ENCODE measurements at regions not wholly inside any gene's neighbourhood (a gene's known extent, or its start where the extent isn't known, plus 50 kb on each side); places are given as distances from the start of the nearest gene placed in this dataset.

- dilution Hi-C loops (cut with MboI; ENCODE audit: extremely low pct_ligation_motif_present, low sequenced_read_pairs): no loop called here
- H4K20me1 ChIP-seq (replicated peaks; ENCODE audit: control insufficient read depth, extremely low read depth, insufficient read depth, low read length): no peaks in the 10 kb centered on the region
Measured at GRCh38 chr20:58154113-58154512, 74.3 kb downstream of the ANKRD60 start.

GRCh38 chr20:58153121-58153520 lies 75.3 kb downstream of the ANKRD60 start:
- TF ChIP-seq EZH2 (IDR thresholded peaks at IDR 0.05; ENCODE audit: borderline replicate concordance, low read depth, low read length, severe bottlenecking): no peak
- TF ChIP-seq JUN (IDR thresholded peaks at IDR 0.05; ENCODE audit: borderline replicate concordance, insufficient read depth, insufficient read length, low read depth): no peak
- TF ChIP-seq POLR2A (IDR thresholded peaks at IDR 0.05; ENCODE audit: low read depth, low read length): no peak
- no peak for TF ChIP-seq GATA2 (IDR thresholded peaks at IDR 0.05; ENCODE audit: insufficient read depth, insufficient read length, low read depth, low read length)
- CTCF ChIA-PET: interaction anchor here (0.6 kb wide), 1 partner anchor 127 kb away, joined by 6 read pairs; no protein-coding TSS in a partner anchor
- dilution Hi-C loops (cut with MboI; ENCODE audit: extremely low pct_ligation_motif_present, low sequenced_read_pairs): no loop called here

More at GRCh38 chr20:58154113-58154512, 74.3 kb downstream of the ANKRD60 start:
- DNase-seq (ENCODE audit: low read depth, low spot score) (no peak), FAIRE-seq (no peak)
- Histone ChIP-seq H3K9me1 (replicated peaks; ENCODE audit: control insufficient read depth, extremely low read depth, insufficient read depth, low read length) (no peaks in the 10 kb centered on the region), H3K4me3 (replicated peaks in 1 of 3; ENCODE audit: insufficient read depth in 1 of 3, low read depth in 1 of 3, low read length in 3 of 3) (no peak overlapping the region), H3K4me2 (ENCODE audit: insufficient read depth, low read length) (no peak overlapping the region), H3K79me2 (ENCODE audit: control insufficient read depth, insufficient read depth, low read length) (no peaks in the 10 kb centered on the region), H3K9ac (replicated peaks; ENCODE audit: extremely low read depth, insufficient read depth, low read length) (no peak overlapping the region), H3K27me3 (ENCODE audit: control insufficient read depth in 2 of 2, insufficient read depth in 2 of 2, low read length in 2 of 2) (peaks cover 0 to 6% of the 10 kb centered on the region in 2 experiments), H3K36me3 (ENCODE audit: control insufficient read depth in 2 of 2, extremely low read depth in 1 of 2, insufficient read depth in 2 of 2, low read length in 2 of 2) (no peaks in the 10 kb centered on the region), H2AFZ (ENCODE audit: low read depth, low read length) (no peak overlapping the region), H3K4me1 (ENCODE audit: control insufficient read depth, extremely low read depth, insufficient read depth, low read length) (no peaks in the 10 kb centered on the region), H3K27ac (ENCODE audit: insufficient read depth, low read depth, low read length) (no peak overlapping the region), H3K9me3 (replicated peaks; ENCODE audit: control insufficient read depth, insufficient read depth, low read length) (no peaks in the 10 kb centered on the region)
- intact Hi-C loops (cut with micrococcal nuclease): no loop called here
- POLR2A ChIA-PET: no interaction called here
- no TSS peak for BruUV-seq (replicated peaks)
- TF ChIP-seq GATA2 (IDR thresholded peaks at IDR 0.05; ENCODE audit: insufficient read depth, insufficient read length, low read depth, low read length) (no peak), CTCF (IDR thresholded peaks at IDR 0.05; ENCODE audit: extremely low read depth in 1 of 2, insufficient read depth in 1 of 2, low read depth in 1 of 2, low read length in 2 of 2) (no peak)
- CTCF ChIA-PET: interaction anchor here (1.5 kb wide), 1 partner anchor 23 kb away, joined by 3 read pairs; no protein-coding TSS in a partner anchor

More at GRCh38 chr20:58153121-58153520, 75.3 kb downstream of the ANKRD60 start:
- FAIRE-seq (no peak), DNase-seq (ENCODE audit: low read depth, low spot score) (no peak)
- BruUV-seq (replicated peaks): no TSS peak
- H3K4me3 ChIP-seq (replicated peaks in 1 of 3; ENCODE audit: insufficient read depth in 1 of 3, low read depth in 1 of 3, low read length in 3 of 3): no peak overlapping the region
- no peak overlapping the region for H3K9ac ChIP-seq (replicated peaks; ENCODE audit: extremely low read depth, insufficient read depth, low read length)
- H2AFZ ChIP-seq (ENCODE audit: low read depth, low read length): no peak overlapping the region
- no peaks in the 10 kb centered on the region for H3K36me3 ChIP-seq (ENCODE audit: control insufficient read depth in 2 of 2, extremely low read depth in 1 of 2, insufficient read depth in 2 of 2, low read length in 2 of 2)
- H3K4me2 ChIP-seq (ENCODE audit: insufficient read depth, low read length): no peak overlapping the region
- H3K79me2 ChIP-seq (ENCODE audit: control insufficient read depth, insufficient read depth, low read length): no peaks in the 10 kb centered on the region
- H3K4me1 ChIP-seq (ENCODE audit: control insufficient read depth, extremely low read depth, insufficient read depth, low read length): no peaks in the 10 kb centered on the region
- no peaks in the 10 kb centered on the region for H3K9me3 ChIP-seq (replicated peaks; ENCODE audit: control insufficient read depth, insufficient read depth, low read length)
- no peaks in the 10 kb centered on the region for H4K20me1 ChIP-seq (replicated peaks; ENCODE audit: control insufficient read depth, extremely low read depth, insufficient read depth, low read length)
- H3K27me3 ChIP-seq (ENCODE audit: control insufficient read depth in 2 of 2, insufficient read depth in 2 of 2, low read length in 2 of 2): peaks cover 0 to 6% of the 10 kb centered on the region in 2 experiments
- intact Hi-C loops (cut with micrococcal nuclease): no loop called here
- H3K27ac ChIP-seq (ENCODE audit: insufficient read depth, low read depth, low read length): no peak overlapping the region
- POLR2A ChIA-PET: no interaction called here
- H3K9me1 ChIP-seq (replicated peaks; ENCODE audit: control insufficient read depth, extremely low read depth, insufficient read depth, low read length): no peaks in the 10 kb centered on the region
